ENCODE measurements at regions not wholly inside any gene's neighbourhood (a gene's known extent, or its start where the extent isn't known, plus 50 kb on each side); places are given as distances from the start of the nearest gene placed in this dataset.

- no peak for TF ChIP-seq ZBTB43 (CRISPR knock-in tag; conservative IDR thresholded peaks at IDR 0.05)
- no peak for TF ChIP-seq ZNF383 (CRISPR knock-in tag; IDR thresholded peaks at IDR 0.05; ENCODE audit: borderline replicate concordance)
- no peak for TF ChIP-seq FOXK1 (CRISPR knock-in tag; IDR thresholded peaks at IDR 0.05; ENCODE audit: borderline replicate concordance, low read depth)
These were observed 88.4 kb downstream of the CCDC71L start (continued) for GRCh38 chr7:106572394-106573124.

GRCh38 chr7:106571563-106571962 lies 89.4 kb downstream of the CCDC71L start:
- no TSS peak for BruUV-seq (replicated peaks)
- Histone ChIP-seq H3K9me3 (ENCODE audit: low read length) (no peaks in the 10 kb centered on the region), H3K9ac (ENCODE audit: insufficient read depth, low read depth, low read length) (no peak overlapping the region), H3K27me3 (ENCODE audit: control insufficient read depth in 1 of 2, insufficient read depth in 2 of 2, low read length in 2 of 2) (peaks cover 0 to 4% of the 10 kb centered on the region in 2 experiments; a peak in 1 of 5 replicates), H3K4me1 (ENCODE audit: insufficient read depth, low read length) (no peaks in the 10 kb centered on the region), H3K4me3 (replicated peaks in 1 of 3; ENCODE audit: insufficient read depth in 1 of 3, low read depth in 2 of 3, low read length in 3 of 3) (no peak overlapping the region), H3K79me2 (ENCODE audit: insufficient read depth, low read length) (no peaks in the 10 kb centered on the region), H4K20me1 (ENCODE audit: insufficient read depth, low read length) (no peaks in the 10 kb centered on the region), H2AFZ (ENCODE audit: low read length) (no peak overlapping the region), H3K4me2 (ENCODE audit: low read depth, low read length) (no peak overlapping the region), H3K36me3 (replicated peaks in 1 of 2; ENCODE audit: control insufficient read depth in 1 of 2, insufficient read depth in 2 of 2, low read length in 2 of 2) (no peaks in the 10 kb centered on the region), H3K27ac (ENCODE audit: extremely low read length, insufficient read depth, low read length) (no peak overlapping the region)
- ChIA-PET POLR2A (no interaction called here), CTCF (ENCODE audit: low intra/inter-chr PET ratio, low total read pairs) (no interaction called here)
- no peak for FAIRE-seq
- intact Hi-C loops (cut with micrococcal nuclease; ENCODE audit: unreplicated experiment) = no loop called here
- no peak for ATAC-seq
- WGBS (ENCODE audit: low lambda C conversion rate) = 30% methylated on average over 2 of the region's 3 CpGs
- DNase-seq (ENCODE audit: low spot score) = no peak
- in situ Hi-C loops (cut with HindIII; ENCODE audit: extremely low pct_ligation_motif_present, low pct_unique_long_range_greater_than_20kb) = no loop called here
- TF ChIP-seq MAX (IDR thresholded peaks at IDR 0.05) = no peak
- TF ChIP-seq ZNF850 (CRISPR knock-in tag; conservative IDR thresholded peaks at IDR 0.05) = no peak
- TF ChIP-seq CREB3 (CRISPR knock-in tag; IDR thresholded peaks at IDR 0.05) = no peak
- TF ChIP-seq RXRB (CRISPR knock-in tag; IDR thresholded peaks at IDR 0.05; ENCODE audit: borderline replicate concordance) = no peak
- TF ChIP-seq MAFF (IDR thresholded peaks at IDR 0.05; ENCODE audit: low read depth, low read length) = no peak
- TF ChIP-seq ATF7-NPFF (CRISPR knock-in tag; IDR thresholded peaks at IDR 0.05; ENCODE audit: low read depth) = no peak
- TF ChIP-seq NCOA5 (CRISPR knock-in tag; IDR thresholded peaks at IDR 0.05) = no peak
- no peak for TF ChIP-seq ZBTB49 (CRISPR knock-in tag; IDR thresholded peaks at IDR 0.05; ENCODE audit: borderline replicate concordance)
- no peak for TF ChIP-seq SALL1 (CRISPR knock-in tag; IDR thresholded peaks at IDR 0.05)
- no peak for TF ChIP-seq USF2 (IDR thresholded peaks at IDR 0.05; ENCODE audit: low read depth, low read length)
- TF ChIP-seq USF2 (CRISPR knock-in tag; IDR thresholded peaks at IDR 0.05; ENCODE audit: borderline replicate concordance) = no peak
- no peak for TF ChIP-seq DRAP1 (CRISPR knock-in tag; IDR thresholded peaks at IDR 0.05)
- TF ChIP-seq CREM (IDR thresholded peaks at IDR 0.05) = no peak
- no peak for TF ChIP-seq CREM (CRISPR knock-in tag; IDR thresholded peaks at IDR 0.05)

All from HepG2 (cell line).